GM19328 (cell line): ENCODE measurements at regions not wholly inside any gene's neighbourhood (a gene's known extent, or its start where the extent isn't known, plus 50 kb on each side); places are given as distances from the start of the nearest gene placed in this dataset.
"Not testable (repeated sequence)": the region's sequence is repeated elsewhere in the genome, so short reads cannot be mapped to it uniquely, and the experiment has no call there.

Source experiments
- ATAC-seq: cut with Tn5 transposase; IDR thresholded peaks from one replicate; pipeline ENCODE4 v1.9.1; 2021; ENCODE audit warnings: mild to moderate bottlenecking, moderate library complexity; ENCODE audit not compliant: unreplicated experiment

GRCh38 chr13:80840316-80840976, 499.5 kb upstream of the SPRY2 start:
- ATAC-seq, result no peak

DNA sequence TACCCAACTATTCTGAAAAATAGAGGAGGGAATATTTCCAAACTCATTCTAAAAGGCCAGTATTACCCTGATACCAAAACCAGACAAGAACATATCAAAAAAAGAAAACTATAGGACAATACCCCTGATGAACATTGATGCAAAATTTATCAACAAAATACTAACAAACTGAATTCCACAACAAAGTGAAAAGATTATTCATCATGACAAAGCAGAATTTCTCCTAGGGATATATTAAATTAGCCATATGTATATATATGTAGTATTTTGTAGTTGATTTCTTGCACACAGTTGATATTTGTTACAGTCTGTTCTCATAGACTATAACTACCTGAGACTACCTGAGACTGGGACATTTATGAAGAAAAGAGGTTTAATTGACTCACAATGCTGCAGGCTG, 495.0 kb upstream of the SPRY2 start:
- no peak for ATAC-seq

DNA sequence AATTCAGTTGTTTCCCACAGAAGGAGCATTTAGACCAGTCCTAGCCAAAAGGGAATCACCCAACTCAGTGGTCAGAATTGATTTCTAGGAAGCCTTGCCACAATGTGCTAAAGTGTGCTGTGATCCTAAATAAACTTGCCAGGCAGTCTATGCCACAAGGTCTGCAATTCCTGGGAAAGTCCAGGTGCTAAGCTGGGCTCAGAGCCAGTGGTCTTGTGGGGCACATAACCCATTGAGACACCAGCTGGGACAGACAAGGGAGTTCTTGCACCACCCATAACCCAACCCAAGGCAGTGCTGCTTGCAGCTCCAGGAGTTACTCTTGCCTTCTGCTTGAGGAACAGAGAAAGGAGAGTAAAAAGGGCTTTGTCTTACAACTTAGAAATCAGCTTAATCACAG, 489.5 kb upstream of the SPRY2 start:
- no peak for ATAC-seq

DNA sequence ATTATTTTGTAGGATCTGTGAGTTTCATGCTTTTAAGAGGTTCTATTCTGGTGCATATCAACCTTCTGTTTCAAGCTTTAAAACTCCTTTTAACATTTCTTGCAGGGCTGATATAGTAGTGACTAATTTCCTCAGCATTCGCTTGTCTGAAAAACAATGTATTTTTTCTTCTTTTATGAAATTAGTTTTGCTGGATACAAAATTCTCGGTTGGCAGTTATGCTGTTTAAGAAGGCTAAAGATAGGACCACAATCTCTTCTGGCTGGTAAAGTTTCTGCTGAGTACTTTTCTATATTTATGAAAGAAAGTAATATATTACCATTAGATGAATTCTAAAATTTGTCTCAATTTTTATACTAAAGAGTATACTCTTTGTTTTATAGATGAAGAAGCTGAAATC, 487.8 kb upstream of the SPRY2 start:
- no peak for ATAC-seq

DNA sequence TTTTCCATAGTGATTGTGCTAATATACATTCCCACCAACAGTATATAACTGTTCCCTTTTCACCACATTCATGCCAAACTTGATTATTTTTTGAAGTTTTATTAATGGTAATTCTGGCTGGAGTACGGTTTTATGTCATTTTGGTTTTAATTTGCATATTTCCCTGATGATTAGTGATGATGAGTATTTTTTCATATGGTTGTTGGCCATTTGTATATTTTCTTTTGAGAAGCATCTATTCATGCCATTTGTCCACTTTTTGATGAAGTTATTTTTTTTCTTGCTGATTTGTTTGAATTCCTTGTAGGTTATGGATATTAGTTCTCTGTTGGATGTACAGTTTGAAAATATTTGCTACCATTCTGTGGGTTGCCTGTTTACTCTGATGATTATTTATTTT, 484.4 kb upstream of the SPRY2 start:
- no peak for ATAC-seq

- ATAC-seq, result no peak
Observed at GRCh38 chr13:80824229-80824628, 483.3 kb upstream of the SPRY2 start.

DNA sequence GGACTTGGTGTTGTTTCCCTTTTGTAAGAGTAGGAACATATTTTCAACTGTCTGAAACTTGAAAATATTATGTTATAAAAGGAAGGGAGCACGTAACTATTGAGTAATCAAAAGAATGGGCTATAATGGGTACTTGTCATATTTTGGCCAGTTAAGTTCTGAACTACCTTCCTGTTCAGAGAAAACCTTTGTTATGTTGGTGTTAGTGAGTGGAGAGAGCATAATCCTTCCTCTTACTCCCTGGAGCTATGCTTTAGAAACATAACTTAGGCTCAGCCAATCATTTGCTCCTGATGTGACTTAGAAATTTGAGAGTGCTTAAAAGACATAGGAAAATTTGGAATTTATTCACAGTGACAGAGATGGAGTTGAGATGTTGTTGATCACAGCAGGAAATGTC, 482.5 kb upstream of the SPRY2 start:
- ATAC-seq, result no peak

- ATAC-seq, result no peak
Observed at GRCh38 chr13:80821466-80821865, 480.5 kb upstream of the SPRY2 start.

- no peak for ATAC-seq
Observed at GRCh38 chr13:80817979-80818378, 477.1 kb upstream of the SPRY2 start.

DNA sequence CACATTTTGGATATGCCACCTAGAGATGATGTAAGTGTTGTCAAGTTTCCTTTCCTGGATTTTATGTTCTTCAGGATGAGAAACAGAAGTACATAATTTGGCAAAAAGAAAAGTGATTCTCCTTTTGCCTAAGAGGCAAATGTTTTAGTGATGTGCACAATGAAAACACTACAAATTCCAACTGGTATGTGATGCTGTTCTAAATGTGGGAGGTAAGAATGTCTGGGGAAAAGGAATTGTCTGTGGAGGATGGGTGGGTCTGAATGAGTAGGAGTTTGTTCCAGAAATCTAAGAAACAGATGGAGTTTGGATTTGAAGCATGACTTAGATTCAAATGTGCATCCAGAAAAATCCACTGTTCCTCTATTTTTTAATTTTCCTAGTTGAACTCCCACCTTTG, 473.6 kb upstream of the SPRY2 start:
- ATAC-seq, result no peak

- ATAC-seq, result not testable (repeated sequence)
Observed at GRCh38 chr13:80810294-80810693, 469.4 kb upstream of the SPRY2 start.

DNA sequence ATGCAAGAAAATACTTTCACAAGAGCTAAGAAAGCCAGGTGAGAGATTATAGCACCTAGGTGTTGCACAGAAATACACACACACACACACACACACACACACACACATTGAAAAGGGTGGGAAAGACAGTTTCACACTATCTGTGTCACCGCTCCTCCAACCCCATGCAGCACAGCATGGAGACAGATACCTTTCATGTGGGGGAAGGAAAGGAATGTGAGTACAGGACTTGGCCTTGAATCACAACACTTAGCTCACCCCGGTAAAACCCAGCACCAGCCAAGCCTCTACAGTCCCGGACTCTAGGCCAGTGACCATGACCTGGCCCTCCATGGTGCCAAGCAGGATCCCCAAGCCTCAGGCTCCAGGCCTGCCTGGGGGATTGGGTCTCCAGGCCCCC, 462.0 kb upstream of the SPRY2 start:
- ATAC-seq, result no peak

DNA sequence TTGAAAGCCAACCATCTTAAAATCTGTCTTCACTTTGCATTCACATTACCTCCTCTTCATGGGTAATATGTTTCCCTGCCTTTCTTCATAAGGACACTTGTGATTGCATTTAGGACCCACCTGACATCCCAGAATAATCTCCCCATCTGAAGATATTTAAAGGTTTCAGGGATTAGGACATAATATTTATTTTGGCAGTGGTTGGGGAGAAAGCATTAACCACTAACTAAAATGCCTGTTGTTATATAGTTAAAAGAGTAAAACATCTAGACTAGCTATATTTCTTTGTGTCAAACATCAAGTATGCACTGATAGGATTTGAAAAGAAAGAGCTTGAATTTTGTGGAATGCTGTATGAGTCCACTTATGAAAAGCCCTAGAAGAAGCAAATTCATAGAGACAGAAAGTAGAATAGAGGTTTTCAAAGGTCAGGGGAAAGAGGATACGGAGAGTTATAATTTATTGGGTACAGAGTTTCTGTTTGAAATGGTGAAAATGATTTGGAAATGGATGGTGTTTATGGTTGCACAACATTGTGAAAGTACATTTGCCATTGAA, 457.7 kb upstream of the SPRY2 start:
- ATAC-seq, result no peak

- ATAC-seq, result no peak
Observed at GRCh38 chr13:80787604-80788003, 446.7 kb upstream of the SPRY2 start.

DNA sequence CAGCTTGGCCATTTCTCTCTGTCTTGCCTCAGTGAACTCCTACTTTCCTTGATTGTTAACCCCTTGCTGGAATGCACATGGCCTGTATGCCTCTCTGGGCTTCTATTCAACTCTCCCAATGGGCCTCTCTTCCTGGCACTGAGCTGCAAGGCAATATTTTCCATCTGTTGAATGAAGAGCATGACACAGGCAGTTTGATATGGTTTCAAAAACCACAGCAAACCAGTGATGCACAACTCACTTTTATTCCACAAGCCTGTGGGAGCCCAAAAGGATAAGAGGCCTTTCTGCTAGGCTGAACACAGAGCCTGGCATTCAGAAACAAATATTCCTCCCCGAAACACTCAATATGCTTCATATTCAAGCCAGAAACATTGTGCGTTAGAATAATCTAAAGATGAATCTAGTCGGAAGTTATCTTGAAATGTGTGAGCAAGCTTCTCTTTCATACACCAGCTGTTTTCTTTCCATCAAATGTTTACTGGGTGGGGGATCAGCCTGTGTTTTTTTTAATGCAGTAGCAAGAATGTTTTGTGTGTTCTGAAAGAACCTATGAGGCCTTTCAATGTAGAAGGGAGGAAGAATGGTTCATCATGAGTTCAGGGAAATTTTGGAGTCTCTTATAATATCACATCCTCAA, 443.1 kb upstream of the SPRY2 start:
- no peak for ATAC-seq

GRCh38 chr13:80782441-80782840, 441.5 kb upstream of the SPRY2 start:
- ATAC-seq, result no peak

GRCh38 chr13:80778297-80778696, 437.4 kb upstream of the SPRY2 start:
- no peak for ATAC-seq

- ATAC-seq, result no peak
Observed at GRCh38 chr13:80757694-80758093, 416.8 kb upstream of the SPRY2 start.

- ATAC-seq, result no peak
Observed at GRCh38 chr13:80755910-80756309, 415.0 kb upstream of the SPRY2 start.

- ATAC-seq, result no peak
Observed at GRCh38 chr13:80754441-80754840, 413.5 kb upstream of the SPRY2 start.

DNA sequence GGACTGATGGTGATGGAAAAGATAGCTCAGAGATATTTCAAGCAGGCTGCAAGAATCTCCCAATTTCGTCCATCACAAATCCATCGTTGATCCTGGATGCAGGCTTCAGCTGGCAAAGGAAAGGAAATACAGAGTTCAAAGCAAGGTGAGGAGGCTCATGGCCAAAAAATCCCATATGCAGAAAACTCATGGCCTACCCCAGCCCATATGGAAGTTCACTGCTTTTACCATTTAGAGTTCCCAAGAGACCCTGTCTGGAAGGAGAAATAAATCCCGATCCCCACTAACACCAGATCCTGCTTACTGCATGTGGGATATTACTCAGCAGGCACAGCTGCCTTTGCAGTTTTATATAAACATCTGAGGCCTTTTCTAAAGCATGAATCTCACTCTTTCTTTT, 412.9 kb upstream of the SPRY2 start:
- ATAC-seq, result no peak

- no peak for ATAC-seq
Observed at GRCh38 chr13:80751854-80752253, 410.9 kb upstream of the SPRY2 start.
